GM18909 (cell line): ENCODE measurements at regions not wholly inside any gene's neighbourhood (a gene's known extent, or its start where the extent isn't known, plus 50 kb on each side); places are given as distances from the start of the nearest gene placed in this dataset.
"Not testable (repeated sequence)": the region's sequence is repeated elsewhere in the genome, so short reads cannot be mapped to it uniquely, and the experiment has no call there.

Experiments
- ATAC-seq: cut with Tn5 transposase; IDR thresholded peaks from one replicate; pipeline ENCODE4 v1.9.1; 2021; ENCODE audit warnings: mild to moderate bottlenecking; ENCODE audit not compliant: unreplicated experiment, poor library complexity

DNA sequence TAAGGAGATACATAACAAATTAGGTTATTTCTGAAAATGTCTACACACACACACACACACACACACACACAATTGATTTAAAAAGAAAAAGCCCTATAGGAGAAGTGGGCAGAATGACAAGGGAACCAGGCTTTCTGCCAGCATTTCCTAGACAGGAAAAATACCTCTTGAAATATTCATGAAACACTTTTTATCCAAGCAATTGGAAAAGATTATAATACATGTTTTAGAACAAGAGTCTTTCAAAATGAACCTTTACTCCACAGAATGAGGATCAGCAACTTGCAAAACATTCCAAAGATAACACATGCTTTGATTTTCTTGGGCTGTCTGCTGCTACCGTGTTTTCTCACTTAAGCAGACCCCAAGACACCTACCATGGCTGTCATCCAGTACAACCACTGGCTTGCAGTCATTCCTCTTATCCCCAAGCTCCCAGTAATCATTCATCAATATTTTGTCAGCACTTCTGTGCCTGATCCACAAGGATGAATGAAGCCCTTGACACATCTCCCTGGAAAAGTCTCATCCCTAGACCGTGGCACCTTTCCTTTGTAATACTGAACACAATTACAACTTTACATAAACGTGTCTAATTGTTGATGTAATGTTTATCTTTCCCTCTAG, 717.1 kb upstream of the ZNF608 start:
- ATAC-seq = no peak

GRCh38 chr5:125464847-125465432, 718.5 kb upstream of the ZNF608 start:
- ATAC-seq = no peak

DNA sequence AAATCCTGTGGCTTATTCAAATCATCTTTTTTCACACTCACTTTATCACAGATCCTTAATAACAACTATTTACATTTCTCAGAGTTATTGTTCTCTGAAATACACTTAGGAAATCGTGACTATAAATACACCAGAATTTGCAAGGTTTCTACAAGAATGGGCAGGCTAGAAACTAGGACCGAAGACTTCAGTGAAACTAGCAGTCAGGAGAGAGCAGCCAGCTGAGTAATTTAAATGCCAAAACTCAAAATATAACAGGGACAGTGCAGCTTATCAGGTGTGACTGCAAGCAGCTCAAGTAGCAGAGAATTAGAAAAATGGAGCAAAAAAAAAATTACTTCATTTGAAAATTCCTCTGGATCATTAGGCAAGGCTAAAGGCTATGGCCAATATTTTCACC, 719.3 kb upstream of the ZNF608 start:
- no peak for ATAC-seq

DNA sequence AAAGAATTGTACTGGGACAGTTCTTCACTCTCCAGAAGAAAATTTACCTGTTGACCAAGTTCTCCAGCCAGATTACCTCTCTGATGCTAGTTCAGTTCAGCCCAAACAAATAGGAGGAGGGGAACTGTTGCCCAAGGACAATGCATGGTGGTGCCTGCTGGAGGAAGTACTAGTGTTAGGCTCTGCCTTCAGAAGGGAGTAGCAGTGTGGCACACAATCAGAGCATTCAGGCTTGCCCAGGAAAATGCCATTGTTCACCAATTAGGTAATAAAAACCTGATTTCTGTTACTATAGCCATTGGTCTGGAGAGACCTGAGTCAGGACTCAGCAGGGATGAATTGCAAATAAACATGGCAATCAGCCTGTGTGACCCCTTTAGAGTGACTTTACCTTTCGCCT, 720.8 kb upstream of the ZNF608 start:
- no peak for ATAC-seq

DNA sequence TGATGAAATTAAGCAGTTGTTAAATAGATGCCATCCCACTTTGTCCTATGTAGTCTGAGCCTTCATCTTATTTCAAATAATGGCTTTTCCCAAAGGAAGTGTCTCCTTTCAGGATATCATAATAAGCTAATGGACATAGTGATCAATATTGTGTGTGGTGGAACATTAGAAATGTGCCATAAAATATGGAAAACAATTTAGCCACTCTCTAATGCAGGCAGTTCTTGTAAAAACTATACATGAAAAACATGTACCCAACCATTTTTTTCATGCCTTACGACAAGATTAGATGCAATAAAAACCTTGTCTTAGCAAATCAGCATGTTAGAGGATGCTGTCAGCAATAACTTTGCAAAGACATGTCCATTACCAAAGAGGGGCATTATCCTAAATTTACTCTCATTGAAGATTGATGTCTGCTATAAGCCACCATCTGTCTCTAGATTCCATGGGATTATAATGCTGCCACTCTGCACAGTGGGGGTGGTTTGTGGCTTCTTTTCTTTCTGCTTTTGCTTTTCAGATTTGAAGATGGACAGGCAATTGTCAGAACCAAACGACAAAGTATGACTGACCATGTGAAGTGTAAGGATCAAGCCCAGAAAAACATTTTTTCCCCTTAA, 724.0 kb upstream of the ZNF608 start:
- ATAC-seq = no peak

DNA sequence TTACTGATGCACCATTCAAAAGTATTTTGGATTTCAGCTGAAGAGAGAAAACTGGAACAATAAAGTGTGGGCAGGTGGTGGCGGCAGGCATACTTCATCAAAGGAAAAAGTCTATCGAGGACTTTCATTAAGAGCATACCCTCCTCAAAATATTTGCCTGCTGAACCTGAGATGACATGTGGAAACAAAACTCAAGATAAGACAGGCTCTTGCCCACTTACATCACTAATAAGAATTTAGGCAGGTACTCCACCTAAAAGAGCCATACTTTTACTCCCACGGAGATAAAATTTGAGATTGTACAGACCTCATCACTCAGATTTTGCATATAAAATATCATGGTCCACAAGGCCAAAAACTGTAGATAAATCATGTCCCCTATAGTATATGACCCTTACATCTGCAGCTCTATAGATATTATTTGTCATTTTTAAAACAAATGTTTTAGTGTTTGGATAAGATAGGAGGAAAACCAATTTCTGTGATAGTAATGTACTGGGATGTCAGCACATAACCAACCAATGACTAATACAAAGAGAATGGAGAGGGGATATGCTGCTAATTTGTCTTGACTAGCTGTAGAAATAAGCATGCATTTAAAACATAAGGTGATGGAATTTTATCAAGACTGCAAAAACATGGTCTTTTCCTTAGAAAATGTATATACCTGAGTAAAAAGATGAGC, 730.6 kb upstream of the ZNF608 start:
- ATAC-seq = no peak

DNA sequence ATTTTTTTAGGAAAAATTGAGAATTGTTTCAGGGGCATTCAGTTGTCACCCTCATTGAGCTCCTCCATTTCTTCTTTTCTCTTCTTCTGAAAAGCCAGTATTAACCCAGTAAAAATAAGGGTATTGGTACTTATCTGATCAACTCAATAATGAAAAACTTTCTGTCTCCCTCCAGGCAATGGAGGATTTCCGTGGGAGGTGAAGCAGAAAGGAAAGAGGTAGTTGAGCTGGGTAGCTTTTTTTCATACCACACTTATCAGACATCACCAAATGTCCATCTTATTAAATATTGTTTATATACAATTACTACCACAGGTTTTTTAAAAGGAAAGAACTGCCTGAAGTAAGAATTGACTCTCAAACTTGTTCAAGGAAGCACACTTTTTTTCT, 731.1 kb upstream of the ZNF608 start:
- ATAC-seq = no peak

- ATAC-seq = no peak
Observed at GRCh38 chr5:125478599-125478998, 732.2 kb upstream of the ZNF608 start.

GRCh38 chr5:125480911-125481310, 734.5 kb upstream of the ZNF608 start:
- no peak for ATAC-seq

DNA sequence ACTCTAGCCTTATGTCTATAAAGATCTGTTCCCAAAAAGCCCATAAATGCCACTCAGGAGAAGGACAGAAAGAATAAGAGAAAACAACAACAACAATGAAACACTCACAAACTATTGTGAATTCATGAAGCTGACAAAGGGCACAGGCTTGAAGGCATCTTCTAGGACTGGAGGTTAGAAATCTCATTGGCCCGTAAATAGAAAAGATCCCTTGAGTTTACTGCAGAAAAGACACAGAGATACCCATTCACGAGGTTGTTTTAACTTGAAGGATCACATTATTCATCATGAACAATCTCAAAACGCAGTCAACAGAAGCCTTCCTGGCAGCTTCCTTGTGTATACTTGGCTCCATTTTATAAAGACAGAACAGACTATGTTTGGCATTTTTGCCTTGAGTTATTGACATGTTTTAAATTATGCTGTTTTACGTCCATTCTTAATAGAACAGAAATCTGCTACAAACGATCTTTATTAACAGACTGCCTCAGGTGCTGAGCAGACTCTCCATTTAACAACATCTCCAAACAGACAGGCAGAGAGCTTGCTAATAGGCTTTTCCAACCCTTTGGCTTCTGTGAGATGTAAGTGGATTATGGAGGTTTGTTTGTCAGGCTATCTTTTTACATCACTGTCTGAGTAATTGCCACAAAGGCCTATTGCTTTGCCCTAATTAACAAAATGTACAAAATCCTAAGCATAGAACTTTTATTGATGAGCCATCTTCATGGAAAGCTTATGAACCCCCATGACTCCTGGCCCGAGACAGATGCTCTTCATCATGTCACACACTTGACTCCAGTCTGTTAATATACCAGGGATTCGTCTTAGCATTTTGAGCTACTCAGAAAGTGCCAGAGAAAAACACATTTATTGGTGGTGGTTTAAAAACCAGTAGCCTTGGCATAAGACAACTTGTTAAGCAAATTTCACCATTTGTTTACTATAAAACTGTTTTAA, 735.3 kb upstream of the ZNF608 start:
- no peak for ATAC-seq

- ATAC-seq = no peak
Observed at GRCh38 chr5:125483609-125484008, 737.2 kb upstream of the ZNF608 start.

- ATAC-seq = no peak
Observed at GRCh38 chr5:125484272-125484741, 737.9 kb upstream of the ZNF608 start.

- no peak for ATAC-seq
Observed at GRCh38 chr5:125484742-125485641, 738.6 kb upstream of the ZNF608 start.

GRCh38 chr5:125485771-125486170, 739.3 kb upstream of the ZNF608 start:
- no peak for ATAC-seq

- ATAC-seq = no peak
Observed at GRCh38 chr5:125486634-125487033, 740.2 kb upstream of the ZNF608 start.

GRCh38 chr5:125487231-125487630, 740.8 kb upstream of the ZNF608 start:
- no peak for ATAC-seq

- ATAC-seq = not testable (repeated sequence)
Observed at GRCh38 chr5:125487652-125488051, 741.2 kb upstream of the ZNF608 start.

DNA sequence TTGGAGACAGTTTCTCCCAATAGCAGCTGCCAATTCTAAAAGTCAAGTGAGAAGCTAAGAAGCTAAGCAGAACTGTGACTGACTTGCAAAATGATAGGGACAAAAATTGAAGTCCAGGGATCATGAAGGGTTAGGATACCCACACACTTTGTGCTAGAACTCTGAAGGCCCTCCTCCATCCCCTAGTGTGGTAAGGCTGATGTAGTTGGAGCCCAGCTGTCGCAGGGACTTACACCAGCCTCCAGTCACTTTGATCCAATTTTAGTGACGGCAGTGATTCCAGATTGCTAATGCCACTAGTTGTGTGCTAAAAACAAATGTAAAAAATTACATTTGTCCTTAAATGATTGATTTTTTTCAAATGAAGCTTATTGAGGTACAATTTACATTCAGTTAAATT, 742.7 kb upstream of the ZNF608 start:
- no peak for ATAC-seq

- no peak for ATAC-seq
Observed at GRCh38 chr5:125491986-125492492, 745.6 kb upstream of the ZNF608 start.
